Parathyroid adenoma (tissue), 2 donors: ENCODE measurements at regions not wholly inside any gene's neighbourhood (a gene's known extent, or its start where the extent isn't known, plus 50 kb on each side); places are given as distances from the start of the nearest gene placed in this dataset.

Experiments used
- H2AFZ ChIP-seq: fragments of 300-600 bp; sonication (generic); one replicate; pipeline ENCODE4 v1.7.0; 2017; ENCODE audit warnings: antibody characterized with exemption, mild to moderate bottlenecking
- H3K27ac ChIP-seq: fragments of 300-600 bp; sonication (generic); one replicate; pipeline ENCODE4 v1.7.0; 2017
- H3K27me3 ChIP-seq: fragments of 300-600 bp; sonication (generic); one replicate; pipeline ENCODE4 v1.7.0; 2017; ENCODE audit warnings: low read length; ENCODE audit not compliant: control insufficient read depth, insufficient read depth
- H3K36me3 ChIP-seq: fragments of 300-600 bp; sonication (generic); one replicate; pipeline ENCODE4 v1.7.0; 2017; ENCODE audit warnings: low read length; ENCODE audit not compliant: control insufficient read depth, insufficient read depth
- H3K4me1 ChIP-seq: fragments of 300-600 bp; sonication (generic); one replicate; pipeline ENCODE4 v1.7.0; 2017; ENCODE audit warnings: control low read depth
- H3K4me2 ChIP-seq: fragments of 300-600 bp; sonication (generic); one replicate; pipeline ENCODE4 v1.7.0; 2017; ENCODE audit warnings: low read length
- H3K4me3 ChIP-seq: fragments of 300-600 bp; sonication (generic); one replicate; pipeline ENCODE4 v1.7.0; 2017; ENCODE audit warnings: low read depth, low read length
- H3K79me2 ChIP-seq: fragments of 300-600 bp; sonication (generic); one replicate; pipeline ENCODE4 v1.7.0; 2017; ENCODE audit warnings: control low read depth
- H3K9ac ChIP-seq: fragments of 300-600 bp; sonication (generic); one replicate; pipeline ENCODE4 v1.7.0; 2017; ENCODE audit warnings: mild to moderate bottlenecking
- H3K9me3 ChIP-seq: fragments of 300-600 bp; sonication (generic); one replicate; pipeline ENCODE4 v1.7.0; 2017; ENCODE audit warnings: low read length; ENCODE audit not compliant: control insufficient read depth
- CTCF ChIP-seq: fragments of 300-600 bp; sonication (generic); IDR thresholded peaks from one replicate; pipeline ENCODE4 v1.7.0; 2017; ENCODE audit warnings: antibody characterized with exemption, mild to moderate bottlenecking
- donor health status: primary hyperparathyroidism.

- Histone ChIP-seq H3K27me3 (no peaks in the 10 kb centered on the region), H3K4me3 (no peak overlapping the region), H2AFZ (no peak overlapping the region), H3K9ac (no peak overlapping the region), H3K27ac (no peak overlapping the region), H3K9me3 (no peaks in the 10 kb centered on the region), H3K36me3 (no peaks in the 10 kb centered on the region), H3K79me2 (no peaks in the 10 kb centered on the region), H3K4me1 (no peaks in the 10 kb centered on the region), H3K4me2 (no peak overlapping the region)
- no peak for TF ChIP-seq CTCF
These were observed 234.5 kb upstream of the SSTR1 start for GRCh38 chr14:37972941-37973887.

- no peak overlapping the region for H3K4me3 ChIP-seq
- no peaks in the 10 kb centered on the region for H3K36me3 ChIP-seq
- no peak overlapping the region for H3K27ac ChIP-seq
- no peaks in the 10 kb centered on the region for H3K4me1 ChIP-seq
- no peaks in the 10 kb centered on the region for H3K27me3 ChIP-seq
- H2AFZ ChIP-seq, result no peak overlapping the region
- H3K9me3 ChIP-seq, result no peaks in the 10 kb centered on the region
- H3K4me2 ChIP-seq, result no peak overlapping the region
- no peak overlapping the region for H3K9ac ChIP-seq
- no peak for TF ChIP-seq CTCF
- H3K79me2 ChIP-seq, result no peaks in the 10 kb centered on the region
These were observed 233.3 kb upstream of the SSTR1 start for GRCh38 chr14:37974421-37974820.

- no peaks in the 10 kb centered on the region for H3K4me1 ChIP-seq
- H3K79me2 ChIP-seq, result no peaks in the 10 kb centered on the region
- no peaks in the 10 kb centered on the region for H3K9me3 ChIP-seq
- no peaks in the 10 kb centered on the region for H3K36me3 ChIP-seq
- H3K4me2 ChIP-seq, result no peak overlapping the region
- TF ChIP-seq CTCF, result no peak
- H3K27me3 ChIP-seq, result no peaks in the 10 kb centered on the region
- H2AFZ ChIP-seq, result no peak overlapping the region
- no peak overlapping the region for H3K9ac ChIP-seq
- no peak overlapping the region for H3K4me3 ChIP-seq
- H3K27ac ChIP-seq, result no peak overlapping the region
These were observed 230.2 kb upstream of the SSTR1 start for GRCh38 chr14:37977481-37977880.

GRCh38 chr14:37985826-37986470 lies 221.8 kb upstream of the SSTR1 start:
- Histone ChIP-seq H3K4me3 (no peak overlapping the region), H3K9ac (no peak overlapping the region), H3K9me3 (no peaks in the 10 kb centered on the region), H3K4me1 (no peaks in the 10 kb centered on the region), H2AFZ (no peak overlapping the region), H3K79me2 (no peaks in the 10 kb centered on the region), H3K36me3 (no peaks in the 10 kb centered on the region), H3K27me3 (no peaks in the 10 kb centered on the region), H3K27ac (no peak overlapping the region), H3K4me2 (no peak overlapping the region)
- TF ChIP-seq CTCF, result peak; percentile 45
